CD14-positive monocyte (primary cell): ENCODE measurements at regions not wholly inside any gene's neighbourhood (a gene's known extent, or its start where the extent isn't known, plus 50 kb on each side); places are given as distances from the start of the nearest gene placed in this dataset.
"Not testable (repeated sequence)": the region's sequence is repeated elsewhere in the genome, so short reads cannot be mapped to it uniquely, and the experiment has no call there.

Experiments used
- DNase-seq, 3 donors: peaks; one replicate each; pipeline ENCODE4 v3.0.0-alpha.2; 2011 to 2022
- H2AFZ ChIP-seq: 2 replicates; pipeline ENCODE4 v1.6.0; 2012; ENCODE audit warnings: mild to moderate bottlenecking, low read depth, low read length, inconsistent platforms; ENCODE audit not compliant: insufficient read depth, poor library complexity, severe bottlenecking
- H3K27ac ChIP-seq, 2 donors: 1 replicate in 1 of 2; 2 replicates in 1 of 2; pipeline ENCODE4 v1.5.1; 2012 to 2013; ENCODE audit warnings: low read length in 2 of 2, control low read depth in 1 of 2, inconsistent platforms in 1 of 2, low read depth in 1 of 2, mild to moderate bottlenecking in 1 of 2
- H3K27me3 ChIP-seq, 2 donors: one replicate each; pipeline versions ENCODE4 v1.6.0 to v1.6.1; 2011 to 2013; ENCODE audit warnings: low read length in 2 of 2; ENCODE audit not compliant: control insufficient read depth in 2 of 2, insufficient read depth in 2 of 2
- H3K36me3 ChIP-seq, 2 donors: replicated peaks in 1 of 2; 1 replicate in 1 of 2; 2 replicates in 1 of 2; pipeline versions ENCODE4 v1.5.1 to v1.6.1; 2012 to 2013; ENCODE audit warnings: low read length in 2 of 2, control low read depth in 1 of 2, inconsistent platforms in 1 of 2, mild to moderate bottlenecking in 1 of 2; ENCODE audit not compliant: insufficient read depth in 2 of 2, control insufficient read depth in 1 of 2
- H3K4me1 ChIP-seq, 2 donors: 1 replicate in 1 of 2; 2 replicates in 1 of 2; pipeline versions ENCODE4 v1.5.1 to v1.6.1; 2012 to 2013; ENCODE audit warnings: low read length in 2 of 2, control low read depth in 1 of 2, inconsistent platforms in 1 of 2, mild to moderate bottlenecking in 1 of 2, moderate library complexity in 1 of 2; ENCODE audit not compliant: insufficient read depth in 2 of 2, control insufficient read depth in 1 of 2
- H3K4me2 ChIP-seq: replicated peaks from 2 replicates; pipeline ENCODE3; 2012; ENCODE audit warnings: low read length, moderate library complexity, mild to moderate bottlenecking; ENCODE audit not compliant: poor library complexity, severe bottlenecking; ENCODE audit errors: extremely low read depth
- H3K4me3 ChIP-seq, 3 experiments: fragments of 200-600 bp in 1 of 3; sonication (generic) in 1 of 3; replicated peaks in 1 of 3; 1 replicate in 2 of 3; 2 replicates in 1 of 3; pipeline ENCODE4 v1.5.1; 2011 to 2013; ENCODE audit warnings: low read length in 3 of 3, mild to moderate bottlenecking in 3 of 3, control low read depth in 2 of 3, low read depth in 2 of 3, inconsistent platforms in 1 of 3, moderate library complexity in 1 of 3
- H3K79me2 ChIP-seq: 2 replicates; pipeline ENCODE4 v1.6.0; 2012; ENCODE audit warnings: mild to moderate bottlenecking, control low read depth, inconsistent platforms, low read length, moderate library complexity; ENCODE audit not compliant: insufficient read depth
- H3K9ac ChIP-seq: 2 replicates; pipeline ENCODE4 v1.6.0; 2017; ENCODE audit warnings: low read length, mild to moderate bottlenecking; ENCODE audit not compliant: insufficient read depth, poor library complexity, severe bottlenecking
- H3K9me3 ChIP-seq, 2 donors: replicated peaks in 1 of 2; 1 replicate in 1 of 2; 2 replicates in 1 of 2; pipeline versions ENCODE4 v1.5.1 to v1.6.1; 2012 to 2013; ENCODE audit warnings: low read length in 2 of 2, control low read depth in 1 of 2; ENCODE audit not compliant: control insufficient read depth in 1 of 2, insufficient read depth in 1 of 2
- H4K20me1 ChIP-seq: 2 replicates; pipeline ENCODE4 v1.6.0; 2012; ENCODE audit warnings: mild to moderate bottlenecking, low read length, control low read depth, moderate library complexity; ENCODE audit not compliant: insufficient read depth
- H3K27ac Mint-ChIP-seq, 7 donors: one replicate each; pipeline ENCODE4 v1.8.0; 2020; ENCODE audit warnings: mild to moderate bottlenecking in 7 of 7, mixed read lengths in 7 of 7, moderate library complexity in 6 of 7, inconsistent platforms in 2 of 7
- H3K27me3 Mint-ChIP-seq, 3 donors: one replicate each; pipeline ENCODE4 v1.8.0; 2021 to 2022; ENCODE audit warnings: low read depth in 3 of 3, mild to moderate bottlenecking in 3 of 3, mixed read lengths in 3 of 3, moderate library complexity in 3 of 3, inconsistent platforms in 1 of 3
- H3K36me3 Mint-ChIP-seq, 2 donors: one replicate each; pipeline ENCODE4 v1.8.0; 2020; ENCODE audit warnings: mixed read lengths in 2 of 2, inconsistent platforms in 1 of 2, mild to moderate bottlenecking in 1 of 2
- H3K4me1 Mint-ChIP-seq: one replicate; pipeline ENCODE4 v1.8.0; 2020; ENCODE audit warnings: mild to moderate bottlenecking, mixed read lengths
- H3K4me3 Mint-ChIP-seq, 2 donors: one replicate each; pipeline ENCODE4 v1.8.0; 2020; ENCODE audit warnings: mild to moderate bottlenecking in 2 of 2, mixed read lengths in 2 of 2, moderate library complexity in 1 of 2
- H3K9me3 Mint-ChIP-seq, 7 donors: one replicate each; pipeline ENCODE4 v1.8.0; 2020 to 2022; ENCODE audit warnings: mixed read lengths in 7 of 7, mild to moderate bottlenecking in 6 of 7, moderate library complexity in 6 of 7, inconsistent platforms in 2 of 7
- CTCF ChIP-seq: fragments of 200-600 bp; IDR thresholded peaks from one replicate; pipeline ENCODE4 v1.8.0; 2022; ENCODE audit warnings: antibody characterized with exemption, mild to moderate bottlenecking
- WGBS: methylation state at CpG from one replicate; pipeline ENCODE4 v1.1.5; 2013; ENCODE audit warnings: missing lambda C conversion rate; ENCODE audit not compliant: insufficient coverage; 5-methylcytosine and 5-hydroxymethylcytosine counted together
- intact Hi-C, 2 donors: fragments of 100-400 bp; cut with micrococcal nuclease; formaldehyde crosslinking; loops; one replicate each; pipeline versions ENCODE4 v1.15.0 to v1.15.1; 2023

GRCh38 chr21:32073593-32073992, 200.8 kb downstream of the HUNK start:
- H3K4me1 Mint-ChIP-seq, result no peaks in the 10 kb centered on the region
- Histone ChIP-seq H3K9ac (no peak overlapping the region), H3K36me3 (no peaks in the 10 kb centered on the region), H2AFZ (no peak overlapping the region), H3K4me3 (no peak overlapping the region), H3K9me3 (peaks cover 0 to 8% of the 10 kb centered on the region in 2 donors), H3K27ac (no peak overlapping the region), H4K20me1 (no peaks in the 10 kb centered on the region), H3K27me3 (no peaks in the 10 kb centered on the region), H3K4me2 (no peak overlapping the region), H3K79me2 (no peaks in the 10 kb centered on the region), H3K4me1 (no peaks in the 10 kb centered on the region)
- H3K9me3 Mint-ChIP-seq, result peaks cover 0 to 11% (median 2%) of the 10 kb centered on the region in 7 donors
- DNase-seq, result no peak
- 100% methylated on average over 2 of the region's 6 CpGs for WGBS
- intact Hi-C loops, result no loop called here
- TF ChIP-seq CTCF, result no peak
- peaks cover 0 to 5% (median 2%) of the 10 kb centered on the region in 3 donors for H3K27me3 Mint-ChIP-seq
- no peak overlapping the region for H3K27ac Mint-ChIP-seq
- no peak overlapping the region for H3K4me3 Mint-ChIP-seq
- H3K36me3 Mint-ChIP-seq, result no peaks in the 10 kb centered on the region

GRCh38 chr21:32073190-32073589, 200.4 kb downstream of the HUNK start:
- intact Hi-C loops, result no loop called here
- no peak overlapping the region for H2AFZ ChIP-seq

GRCh38 chr21:32071620-32072019, 198.8 kb downstream of the HUNK start:
- H3K4me2 ChIP-seq, H3K4me1 Mint-ChIP-seq, H3K27ac ChIP-seq, H3K36me3 ChIP-seq, H3K9ac ChIP-seq, H2AFZ ChIP-seq, H3K27ac Mint-ChIP-seq, H3K79me2 ChIP-seq, intact Hi-C loops, H3K27me3 ChIP-seq, H3K4me3 ChIP-seq, H3K4me1 ChIP-seq, H3K27me3 Mint-ChIP-seq, H3K36me3 Mint-ChIP-seq, H3K4me3 Mint-ChIP-seq, H4K20me1 ChIP-seq, DNase-seq: not testable (repeated sequence)
- peaks cover 0 to 11% of the 10 kb centered on the region in 2 donors for H3K9me3 ChIP-seq
- WGBS, result no CpG with 5 or more reads among the region's 2 CpGs
- peaks cover 0 to 17% (median 3%) of the 10 kb centered on the region in 7 donors for H3K9me3 Mint-ChIP-seq

More at GRCh38 chr21:32073190-32073589, 200.4 kb downstream of the HUNK start:
- H3K27me3 Mint-ChIP-seq, result peaks cover 0 to 5% (median 2%) of the 10 kb centered on the region in 3 donors
- no peaks in the 10 kb centered on the region for H3K36me3 Mint-ChIP-seq
- no peaks in the 10 kb centered on the region for H4K20me1 ChIP-seq
- peaks cover 0 to 9% (median 2%) of the 10 kb centered on the region in 7 donors for H3K9me3 Mint-ChIP-seq
- no peak for TF ChIP-seq CTCF
- no peak overlapping the region for H3K27ac Mint-ChIP-seq
- no peaks in the 10 kb centered on the region for H3K4me1 Mint-ChIP-seq
- no peaks in the 10 kb centered on the region for H3K27me3 ChIP-seq
- no peak overlapping the region for H3K4me3 Mint-ChIP-seq
- no peaks in the 10 kb centered on the region for H3K79me2 ChIP-seq
- 95% methylated on average over 5 of the region's 6 CpGs for WGBS
- H3K36me3 ChIP-seq, result no peaks in the 10 kb centered on the region
- H3K4me3 ChIP-seq, result no peak overlapping the region
- H3K9me3 ChIP-seq, result peaks cover 0 to 8% of the 10 kb centered on the region in 2 donors
- no peak overlapping the region for H3K4me2 ChIP-seq
- H3K9ac ChIP-seq, result no peak overlapping the region
- no peak for DNase-seq
- H3K4me1 ChIP-seq, result no peaks in the 10 kb centered on the region
- H3K27ac ChIP-seq, result no peak overlapping the region
